WI38 (cell line): ENCODE measurements at regions not wholly inside any gene's neighbourhood (a gene's known extent, or its start where the extent isn't known, plus 50 kb on each side); places are given as distances from the start of the nearest gene placed in this dataset.

ENCODE experiments used
- H3K4me3 ChIP-seq: 2 replicates; pipeline ENCODE4 v1.5.1; 2011; ENCODE audit warnings: low read depth, mild to moderate bottlenecking, control low read depth, low read length
- TF ChIP-seq, protein P1 (sequence below): IDR thresholded peaks from 2 replicates; pipeline ENCODE4 v1.5.1; 2012; ENCODE audit warnings: low read depth, mild to moderate bottlenecking, control low read depth, low read length

DNA sequence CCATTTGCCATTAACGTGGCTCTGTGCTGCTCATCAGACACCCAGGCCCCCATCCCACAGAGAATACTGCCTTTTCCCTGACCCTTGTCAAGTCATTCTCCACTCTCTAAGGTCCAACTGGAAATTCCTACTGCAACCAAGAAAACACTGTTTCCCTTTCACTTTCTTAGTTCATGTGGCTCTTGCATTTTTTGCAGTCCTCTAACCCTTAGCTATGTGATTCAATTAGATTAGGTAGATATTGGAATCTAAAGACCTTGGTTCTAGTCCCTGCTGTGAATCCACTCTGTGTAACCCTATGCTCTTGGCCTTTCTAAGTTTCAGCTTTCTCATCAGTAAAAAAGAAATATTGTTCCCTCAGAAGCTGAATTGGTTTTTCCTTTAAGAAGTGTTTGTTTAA, 649.4 kb downstream of the CCDC171 start:
- H3K4me3 ChIP-seq: no peak overlapping the region
- TF ChIP-seq, protein P1, sequence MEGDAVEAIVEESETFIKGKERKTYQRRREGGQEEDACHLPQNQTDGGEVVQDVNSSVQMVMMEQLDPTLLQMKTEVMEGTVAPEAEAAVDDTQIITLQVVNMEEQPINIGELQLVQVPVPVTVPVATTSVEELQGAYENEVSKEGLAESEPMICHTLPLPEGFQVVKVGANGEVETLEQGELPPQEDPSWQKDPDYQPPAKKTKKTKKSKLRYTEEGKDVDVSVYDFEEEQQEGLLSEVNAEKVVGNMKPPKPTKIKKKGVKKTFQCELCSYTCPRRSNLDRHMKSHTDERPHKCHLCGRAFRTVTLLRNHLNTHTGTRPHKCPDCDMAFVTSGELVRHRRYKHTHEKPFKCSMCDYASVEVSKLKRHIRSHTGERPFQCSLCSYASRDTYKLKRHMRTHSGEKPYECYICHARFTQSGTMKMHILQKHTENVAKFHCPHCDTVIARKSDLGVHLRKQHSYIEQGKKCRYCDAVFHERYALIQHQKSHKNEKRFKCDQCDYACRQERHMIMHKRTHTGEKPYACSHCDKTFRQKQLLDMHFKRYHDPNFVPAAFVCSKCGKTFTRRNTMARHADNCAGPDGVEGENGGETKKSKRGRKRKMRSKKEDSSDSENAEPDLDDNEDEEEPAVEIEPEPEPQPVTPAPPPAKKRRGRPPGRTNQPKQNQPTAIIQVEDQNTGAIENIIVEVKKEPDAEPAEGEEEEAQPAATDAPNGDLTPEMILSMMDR: no peak

DNA sequence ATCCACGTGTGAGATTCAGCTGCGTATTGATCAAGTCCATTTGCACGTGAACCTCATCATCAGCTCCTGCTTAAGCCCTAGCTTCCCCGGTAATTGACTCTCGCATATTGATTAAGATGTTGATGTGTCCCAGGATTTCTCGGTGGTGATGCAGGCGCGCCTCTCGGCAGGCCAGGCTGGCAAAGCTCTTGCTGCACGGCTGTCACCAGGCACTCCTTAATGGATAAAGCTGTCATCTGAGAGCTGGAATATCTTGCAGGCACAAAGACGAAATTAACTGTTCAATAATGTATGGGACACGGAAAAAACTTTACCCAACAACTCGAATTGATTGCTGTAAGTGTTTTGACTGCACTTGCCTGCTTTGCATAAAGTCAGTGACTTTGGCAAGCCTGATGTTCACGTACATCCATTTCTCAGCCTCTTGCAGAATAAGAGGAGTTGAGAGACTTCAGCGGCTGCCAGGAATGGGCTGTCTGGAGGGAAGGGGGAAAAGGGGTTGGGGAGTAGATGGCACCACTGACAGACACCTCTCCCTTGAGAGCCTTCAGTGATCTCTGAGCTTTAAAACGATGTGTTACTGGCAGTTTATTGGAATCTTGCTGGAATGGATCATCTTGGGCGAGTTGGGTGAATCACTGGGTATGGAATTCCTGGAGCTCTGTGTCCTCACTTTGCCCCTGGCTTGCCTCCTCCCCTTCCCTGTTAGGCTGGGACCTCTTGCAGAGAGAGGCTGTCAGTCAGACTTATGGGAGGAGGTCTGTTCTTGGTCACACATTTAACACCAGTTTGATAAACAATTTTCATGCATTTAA, 650.3 kb downstream of the CCDC171 start:
- H3K4me3 ChIP-seq: no peak overlapping the region
- TF ChIP-seq, protein P1: no peak

DNA sequence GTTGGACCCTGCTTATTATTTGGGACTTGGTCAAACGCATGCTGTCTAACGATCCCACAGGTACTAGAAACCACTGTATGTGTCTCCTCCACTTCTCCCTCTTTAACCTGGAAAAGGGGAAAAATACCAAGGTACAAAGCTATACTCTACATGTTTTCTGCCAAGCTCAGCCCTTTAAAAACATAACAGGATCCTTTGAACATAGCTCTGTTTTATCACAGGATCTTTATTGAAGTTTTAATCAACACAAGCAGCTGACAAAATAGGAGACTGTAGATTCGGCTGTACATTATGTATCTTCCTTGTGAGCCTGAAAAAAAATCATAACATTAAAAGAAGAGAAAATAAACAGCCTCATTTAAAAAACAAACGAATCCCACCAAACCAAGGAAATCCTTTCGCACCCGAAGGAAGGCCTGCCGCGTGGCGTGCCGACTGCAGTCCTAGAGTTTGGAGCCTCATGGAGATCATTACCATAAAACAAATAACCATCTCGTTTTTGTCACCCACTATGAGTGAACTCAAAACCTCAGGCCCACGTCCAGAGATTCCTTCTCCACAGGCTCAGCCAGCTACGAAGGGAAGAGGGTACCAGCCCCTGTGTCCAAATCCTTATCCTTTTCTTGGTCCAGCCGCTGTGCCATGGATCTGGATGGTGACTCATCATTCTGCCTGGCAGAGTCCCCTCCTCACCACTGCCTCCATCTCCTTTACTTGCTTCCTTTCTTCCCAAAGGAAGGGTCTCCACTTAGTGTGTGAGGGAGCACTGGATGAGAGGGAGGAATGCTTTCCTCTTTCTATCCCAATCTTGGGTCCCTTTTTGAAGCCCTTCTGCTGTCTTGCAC, 651.1 kb downstream of the CCDC171 start:
- no peak overlapping the region for H3K4me3 ChIP-seq
- TF ChIP-seq, protein P1: no peak

DNA sequence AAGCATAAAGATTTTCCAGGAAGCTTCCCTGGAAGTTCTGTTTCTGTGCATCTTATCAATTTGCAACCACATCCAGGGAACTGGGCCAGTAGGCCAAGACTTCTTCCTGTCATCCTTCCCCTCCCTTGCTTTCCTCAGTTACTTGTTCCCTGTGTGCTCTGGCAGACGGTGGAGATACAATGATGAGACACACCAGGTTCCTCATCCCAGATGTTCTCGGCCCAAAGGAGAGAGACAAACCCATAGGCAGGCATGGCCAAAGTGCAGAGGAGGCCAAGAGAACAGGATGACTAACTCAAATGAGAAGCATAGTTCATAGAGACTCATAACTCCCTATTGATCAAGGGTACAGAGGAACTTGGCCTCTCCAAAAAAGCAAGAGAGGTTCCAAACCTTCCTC, 652.6 kb downstream of the CCDC171 start:
- TF ChIP-seq, protein P1: no peak

DNA sequence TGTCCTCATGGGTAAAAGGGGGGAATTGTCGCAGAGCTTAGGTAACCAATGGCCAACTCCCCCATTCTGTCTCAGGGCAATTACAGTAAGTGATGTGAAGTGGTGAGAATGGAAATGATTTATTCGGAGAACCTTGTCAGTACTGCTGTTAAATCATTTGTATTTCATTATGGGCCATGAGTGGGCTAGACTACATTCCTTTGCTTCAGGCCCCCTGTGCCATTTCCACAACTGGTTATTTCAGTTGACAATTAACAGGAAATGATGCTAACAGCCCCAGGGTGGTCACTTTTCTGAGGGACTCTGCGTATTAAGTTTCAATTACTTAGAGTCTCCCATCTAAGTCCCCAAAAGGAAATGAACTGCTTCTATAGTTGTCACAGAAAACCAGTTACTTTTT, 653.7 kb downstream of the CCDC171 start:
- no peak overlapping the region for H3K4me3 ChIP-seq
- TF ChIP-seq, protein P1: no peak

More for the DNA sequence above, 652.6 kb downstream of the CCDC171 start:
- no peak overlapping the region for H3K4me3 ChIP-seq

DNA sequence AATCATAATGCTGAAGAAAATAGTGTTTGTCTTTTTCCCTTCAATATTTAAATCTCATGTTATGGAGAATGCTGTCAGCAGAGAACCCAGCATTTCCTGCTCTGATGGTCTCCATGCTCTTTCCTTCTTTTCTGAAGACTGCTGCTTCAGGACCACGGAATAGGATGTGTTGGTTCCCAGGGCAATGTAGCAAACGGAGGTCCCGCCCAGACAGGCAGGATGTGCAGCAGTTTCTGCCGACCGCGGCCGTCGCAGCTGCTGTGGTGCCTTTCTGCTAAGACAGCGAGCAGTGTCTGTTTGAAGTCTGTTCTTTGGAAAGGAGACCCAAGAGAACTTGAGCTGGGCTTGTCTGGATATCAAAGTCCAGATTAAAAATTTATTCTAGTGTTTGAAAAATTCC, 654.3 kb downstream of the CCDC171 start:
- H3K4me3 ChIP-seq: peak overlapping the region; percentile 19; the same call in 1 of the 2 replicates

More for the DNA sequence above, 654.3 kb downstream of the CCDC171 start:
- TF ChIP-seq, protein P1: no peak
